ENCODE measurements at regions not wholly inside any gene's neighbourhood (a gene's known extent, or its start where the extent isn't known, plus 50 kb on each side); places are given as distances from the start of the nearest gene placed in this dataset.

GRCh38 chr9:12182806-12183205 lies 510.4 kb upstream of the TYRP1 start:
- no peak overlapping the region for H3K4me3 ChIP-seq (ENCODE audit: insufficient read depth, low read length)
- no peak overlapping the region for H3K4me2 ChIP-seq (ENCODE audit: insufficient read depth, low read length)
- no peaks in the 10 kb centered on the region for H3K36me3 ChIP-seq (ENCODE audit: insufficient read depth, low read length)
- H3K27ac ChIP-seq (ENCODE audit: low read depth, low read length) = no peak overlapping the region
- no peaks in the 10 kb centered on the region for H3K4me1 ChIP-seq (ENCODE audit: insufficient read depth, low read length)
- H2AFZ ChIP-seq (ENCODE audit: low read length) = no peak overlapping the region
- no peaks in the 10 kb centered on the region for H3K79me2 ChIP-seq (ENCODE audit: insufficient read depth, low read length)
- peaks cover 4% of the 10 kb centered on the region for H3K9me3 ChIP-seq (ENCODE audit: low read depth, low read length)
- no peaks in the 10 kb centered on the region for H4K20me1 ChIP-seq (ENCODE audit: insufficient read depth, low read length)
- no peak for DNase-seq (ENCODE audit: insufficient read length, low spot score, missing footprints)
- TF ChIP-seq, protein P1, sequence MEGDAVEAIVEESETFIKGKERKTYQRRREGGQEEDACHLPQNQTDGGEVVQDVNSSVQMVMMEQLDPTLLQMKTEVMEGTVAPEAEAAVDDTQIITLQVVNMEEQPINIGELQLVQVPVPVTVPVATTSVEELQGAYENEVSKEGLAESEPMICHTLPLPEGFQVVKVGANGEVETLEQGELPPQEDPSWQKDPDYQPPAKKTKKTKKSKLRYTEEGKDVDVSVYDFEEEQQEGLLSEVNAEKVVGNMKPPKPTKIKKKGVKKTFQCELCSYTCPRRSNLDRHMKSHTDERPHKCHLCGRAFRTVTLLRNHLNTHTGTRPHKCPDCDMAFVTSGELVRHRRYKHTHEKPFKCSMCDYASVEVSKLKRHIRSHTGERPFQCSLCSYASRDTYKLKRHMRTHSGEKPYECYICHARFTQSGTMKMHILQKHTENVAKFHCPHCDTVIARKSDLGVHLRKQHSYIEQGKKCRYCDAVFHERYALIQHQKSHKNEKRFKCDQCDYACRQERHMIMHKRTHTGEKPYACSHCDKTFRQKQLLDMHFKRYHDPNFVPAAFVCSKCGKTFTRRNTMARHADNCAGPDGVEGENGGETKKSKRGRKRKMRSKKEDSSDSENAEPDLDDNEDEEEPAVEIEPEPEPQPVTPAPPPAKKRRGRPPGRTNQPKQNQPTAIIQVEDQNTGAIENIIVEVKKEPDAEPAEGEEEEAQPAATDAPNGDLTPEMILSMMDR (IDR thresholded peaks at IDR 0.05; ENCODE audit: extremely low read depth, low read depth, low read length) = no peak
- no peaks in the 10 kb centered on the region for H3K27me3 ChIP-seq (ENCODE audit: insufficient read depth, low read length)

- H3K27me3 ChIP-seq (ENCODE audit: insufficient read depth, low read length) = no peaks in the 10 kb centered on the region
- H2AFZ ChIP-seq (ENCODE audit: low read length) = no peak overlapping the region
- no peaks in the 10 kb centered on the region for H3K79me2 ChIP-seq (ENCODE audit: insufficient read depth, low read length)
- TF ChIP-seq, protein P1 (IDR thresholded peaks at IDR 0.05; ENCODE audit: extremely low read depth, low read depth, low read length) = no peak
- H3K4me3 ChIP-seq (ENCODE audit: insufficient read depth, low read length) = no peak overlapping the region
- H3K9me3 ChIP-seq (ENCODE audit: low read depth, low read length) = peaks cover 4% of the 10 kb centered on the region
- H3K27ac ChIP-seq (ENCODE audit: low read depth, low read length) = no peak overlapping the region
- H3K4me1 ChIP-seq (ENCODE audit: insufficient read depth, low read length) = no peaks in the 10 kb centered on the region
- no peaks in the 10 kb centered on the region for H3K36me3 ChIP-seq (ENCODE audit: insufficient read depth, low read length)
- no peak overlapping the region for H3K4me2 ChIP-seq (ENCODE audit: insufficient read depth, low read length)
- no peaks in the 10 kb centered on the region for H4K20me1 ChIP-seq (ENCODE audit: insufficient read depth, low read length)
- no peak for DNase-seq (ENCODE audit: insufficient read length, low spot score, missing footprints)
Measured at GRCh38 chr9:12183321-12183720, 509.9 kb upstream of the TYRP1 start.

GRCh38 chr9:12185856-12186255 lies 507.3 kb upstream of the TYRP1 start:
- H3K9me3 ChIP-seq (ENCODE audit: low read depth, low read length) = peaks cover 4% of the 10 kb centered on the region
- no peaks in the 10 kb centered on the region for H3K4me1 ChIP-seq (ENCODE audit: insufficient read depth, low read length)
- no peak overlapping the region for H3K27ac ChIP-seq (ENCODE audit: low read depth, low read length)
- no peak overlapping the region for H3K4me2 ChIP-seq (ENCODE audit: insufficient read depth, low read length)
- no peaks in the 10 kb centered on the region for H3K27me3 ChIP-seq (ENCODE audit: insufficient read depth, low read length)
- no peaks in the 10 kb centered on the region for H3K36me3 ChIP-seq (ENCODE audit: insufficient read depth, low read length)
- H3K79me2 ChIP-seq (ENCODE audit: insufficient read depth, low read length) = no peaks in the 10 kb centered on the region
- H4K20me1 ChIP-seq (ENCODE audit: insufficient read depth, low read length) = no peaks in the 10 kb centered on the region
- H3K4me3 ChIP-seq (ENCODE audit: insufficient read depth, low read length) = no peak overlapping the region
- H2AFZ ChIP-seq (ENCODE audit: low read length) = no peak overlapping the region
- DNase-seq (ENCODE audit: insufficient read length, low spot score, missing footprints) = no peak
- TF ChIP-seq, protein P1 (IDR thresholded peaks at IDR 0.05; ENCODE audit: extremely low read depth, low read depth, low read length) = no peak

GRCh38 chr9:12191630-12192029 lies 501.6 kb upstream of the TYRP1 start:
- no peaks in the 10 kb centered on the region for H3K4me1 ChIP-seq (ENCODE audit: insufficient read depth, low read length)
- H3K9me3 ChIP-seq (ENCODE audit: low read depth, low read length) = no peaks in the 10 kb centered on the region
- no peaks in the 10 kb centered on the region for H4K20me1 ChIP-seq (ENCODE audit: insufficient read depth, low read length)
- no peaks in the 10 kb centered on the region for H3K27me3 ChIP-seq (ENCODE audit: insufficient read depth, low read length)
- TF ChIP-seq, protein P1 (IDR thresholded peaks at IDR 0.05; ENCODE audit: extremely low read depth, low read depth, low read length) = no peak
- H3K79me2 ChIP-seq (ENCODE audit: insufficient read depth, low read length) = no peaks in the 10 kb centered on the region
- H3K27ac ChIP-seq (ENCODE audit: low read depth, low read length) = no peak overlapping the region
- H2AFZ ChIP-seq (ENCODE audit: low read length) = no peak overlapping the region
- no peak for DNase-seq (ENCODE audit: insufficient read length, low spot score, missing footprints)
- H3K36me3 ChIP-seq (ENCODE audit: insufficient read depth, low read length) = no peaks in the 10 kb centered on the region
- no peak overlapping the region for H3K4me3 ChIP-seq (ENCODE audit: insufficient read depth, low read length)
- no peak overlapping the region for H3K4me2 ChIP-seq (ENCODE audit: insufficient read depth, low read length)

Measured in osteoblast (primary cell).